Trophoblast cell (in vitro differentiated cells and primary cell): ENCODE measurements at regions not wholly inside any gene's neighbourhood (a gene's known extent, or its start where the extent isn't known, plus 50 kb on each side); places are given as distances from the start of the nearest gene placed in this dataset.

Source experiments
- DNase-seq, 2 donors: peaks; one replicate each; pipeline ENCODE4 v3.0.0-alpha.2; 2016
- H2AFZ ChIP-seq: 2 replicates; pipeline ENCODE4 v1.6.1; 2013; ENCODE audit warnings: low read length, moderate library complexity, mild to moderate bottlenecking; ENCODE audit not compliant: insufficient read depth, poor library complexity
- H2AK5ac ChIP-seq: 2 replicates; pipeline ENCODE4 v1.6.1; 2013; ENCODE audit warnings: mild to moderate bottlenecking, low read length
- H2BK120ac ChIP-seq: 2 replicates; pipeline ENCODE4 v1.6.1; 2013; ENCODE audit warnings: low read length, mild to moderate bottlenecking, moderate library complexity; ENCODE audit not compliant: insufficient read depth, poor library complexity
- H2BK12ac ChIP-seq: 2 replicates; pipeline ENCODE4 v1.6.1; 2013; ENCODE audit warnings: mild to moderate bottlenecking, low read length, moderate library complexity
- H2BK5ac ChIP-seq: 2 replicates; pipeline ENCODE4 v1.6.1; 2013; ENCODE audit warnings: low read length, low read depth, moderate library complexity, mild to moderate bottlenecking; ENCODE audit not compliant: poor library complexity
- H3K14ac ChIP-seq: 2 replicates; pipeline ENCODE4 v1.6.1; 2013; ENCODE audit warnings: mild to moderate bottlenecking, low read length
- H3K18ac ChIP-seq: 2 replicates; pipeline ENCODE4 v1.6.1; 2013; ENCODE audit warnings: mild to moderate bottlenecking, low read length
- H3K23ac ChIP-seq: 2 replicates; pipeline ENCODE4 v1.6.1; 2013; ENCODE audit warnings: low read length
- H3K27ac ChIP-seq: 2 replicates; pipeline ENCODE4 v1.5.1; 2013; ENCODE audit warnings: low read depth, mild to moderate bottlenecking, inconsistent platforms, low read length, moderate library complexity
- H3K27me3 ChIP-seq: 2 replicates; pipeline ENCODE4 v1.6.1; 2013; ENCODE audit warnings: inconsistent platforms, mild to moderate bottlenecking, low read length, moderate library complexity; ENCODE audit not compliant: insufficient read depth
- H3K36me3 ChIP-seq, 2 experiments: 1 replicate in 1 of 2; 2 replicates in 1 of 2; pipeline ENCODE4 v1.6.1; 2013; ENCODE audit warnings: low read length in 2 of 2, mild to moderate bottlenecking in 2 of 2, moderate library complexity in 1 of 2; ENCODE audit not compliant: insufficient read depth in 2 of 2, control insufficient read depth in 1 of 2
- H3K4ac ChIP-seq: 2 replicates; pipeline ENCODE4 v1.6.1; 2013; ENCODE audit warnings: low read depth, mild to moderate bottlenecking, low read length, moderate library complexity
- H3K4me1 ChIP-seq, 2 experiments: 1 replicate in 1 of 2; 2 replicates in 1 of 2; pipeline ENCODE4 v1.6.1; 2013; ENCODE audit warnings: low read length in 2 of 2, mild to moderate bottlenecking in 2 of 2, moderate library complexity in 1 of 2; ENCODE audit not compliant: insufficient read depth in 2 of 2, control insufficient read depth in 1 of 2
- H3K4me2 ChIP-seq: 2 replicates; pipeline ENCODE4 v1.6.1; 2013; ENCODE audit warnings: inconsistent platforms, mild to moderate bottlenecking, low read length, moderate library complexity
- H3K4me3 ChIP-seq: 2 replicates; pipeline ENCODE4 v1.5.1; 2013; ENCODE audit warnings: mild to moderate bottlenecking, low read depth, low read length, inconsistent platforms
- H3K79me1 ChIP-seq: one replicate; pipeline ENCODE4 v1.6.1; 2013; ENCODE audit warnings: low read length
- H3K79me2 ChIP-seq: 2 replicates; pipeline ENCODE4 v1.6.1; 2013; ENCODE audit warnings: low read length, mild to moderate bottlenecking; ENCODE audit not compliant: control insufficient read depth, insufficient read depth, poor library complexity
- H3K9ac ChIP-seq: 2 replicates; pipeline ENCODE4 v1.6.1; 2013; ENCODE audit warnings: mild to moderate bottlenecking, low read length
- H3K9me3 ChIP-seq: 2 replicates; pipeline ENCODE4 v1.6.1; 2013; ENCODE audit warnings: low read depth, mild to moderate bottlenecking, control low read depth, inconsistent platforms, low read length; ENCODE audit not compliant: insufficient read depth
- H4K12ac ChIP-seq: 2 replicates; pipeline ENCODE4 v1.6.1; 2013; ENCODE audit warnings: low read depth, mild to moderate bottlenecking, low read length, moderate library complexity
- H4K8ac ChIP-seq: 2 replicates; pipeline ENCODE4 v1.6.1; 2013; ENCODE audit warnings: low read depth, mild to moderate bottlenecking, low read length, moderate library complexity
- H4K91ac ChIP-seq: one replicate; pipeline ENCODE4 v1.6.1; 2013; ENCODE audit warnings: low read depth, mild to moderate bottlenecking, low read length, moderate library complexity
- WGBS: extraction: QIAGEN DNeasy Blood & Tissue Kit; methylation state at CpG from one replicate; pipeline ENCODE4 v1.1.7; 2013; ENCODE audit warnings: missing lambda C conversion rate; ENCODE audit not compliant: insufficient read length, insufficient coverage; ENCODE audit errors: extremely low coverage; 5-methylcytosine and 5-hydroxymethylcytosine counted together

GRCh38 chr13:104057861-104058260 is 991.6 kb upstream of the SLC10A2 start:
- Histone ChIP-seq H2BK5ac (no peak overlapping the region), H4K8ac (no peak overlapping the region), H3K36me3 (no peaks in the 10 kb centered on the region), H3K27ac (no peak overlapping the region), H3K4me2 (no peak overlapping the region), H4K91ac (no peak overlapping the region), H3K9ac (no peak overlapping the region), H2BK120ac (no peak overlapping the region), H3K79me1 (no peaks in the 10 kb centered on the region), H2BK12ac (no peak overlapping the region), H2AK5ac (no peak overlapping the region), H2AFZ (no peak overlapping the region), H4K12ac (no peak overlapping the region), H3K27me3 (no peaks in the 10 kb centered on the region), H3K14ac (no peak overlapping the region), H3K4ac (no peak overlapping the region), H3K23ac (no peak overlapping the region), H3K18ac (no peak overlapping the region), H3K4me3 (no peak overlapping the region), H3K4me1 (no peaks in the 10 kb centered on the region), H3K9me3 (no peaks in the 10 kb centered on the region), H3K79me2 (no peaks in the 10 kb centered on the region)
- no CpG with 5 or more reads among the region's 4 CpGs for WGBS
- DNase-seq, result no peak

GRCh38 chr13:104045907-104046306 is 979.7 kb upstream of the SLC10A2 start:
- no peak overlapping the region for H2AK5ac ChIP-seq
- H3K9me3 ChIP-seq, result no peaks in the 10 kb centered on the region
- H3K27me3 ChIP-seq, result no peaks in the 10 kb centered on the region
- H3K4me1 ChIP-seq, result no peaks in the 10 kb centered on the region
- H3K23ac ChIP-seq, result no peak overlapping the region
- H2BK12ac ChIP-seq, result no peak overlapping the region
- H3K18ac ChIP-seq, result no peak overlapping the region
- H2BK120ac ChIP-seq, result no peak overlapping the region
- H3K36me3 ChIP-seq, result no peaks in the 10 kb centered on the region
- no peak for DNase-seq
- no peak overlapping the region for H3K4me2 ChIP-seq
- H4K8ac ChIP-seq, result no peak overlapping the region
- H4K91ac ChIP-seq, result no peak overlapping the region
- H3K9ac ChIP-seq, result no peak overlapping the region
- no peaks in the 10 kb centered on the region for H3K79me2 ChIP-seq
- no CpG with 5 or more reads among the region's 1 CpG for WGBS
- no peak overlapping the region for H3K4ac ChIP-seq
- no peak overlapping the region for H2BK5ac ChIP-seq
- no peak overlapping the region for H3K14ac ChIP-seq
- no peak overlapping the region for H3K4me3 ChIP-seq
- H4K12ac ChIP-seq, result no peak overlapping the region
- no peak overlapping the region for H2AFZ ChIP-seq
- H3K79me1 ChIP-seq, result no peaks in the 10 kb centered on the region
- no peak overlapping the region for H3K27ac ChIP-seq

- H4K12ac ChIP-seq, result no peak overlapping the region
- no peaks in the 10 kb centered on the region for H3K4me1 ChIP-seq
- H3K4me3 ChIP-seq, result no peak overlapping the region
- no peak overlapping the region for H3K14ac ChIP-seq
- no peak overlapping the region for H4K91ac ChIP-seq
- no peak overlapping the region for H4K8ac ChIP-seq
- no peaks in the 10 kb centered on the region for H3K79me2 ChIP-seq
- H2BK120ac ChIP-seq, result no peak overlapping the region
- no peak overlapping the region for H3K27ac ChIP-seq
- H3K18ac ChIP-seq, result no peak overlapping the region
- no peak for DNase-seq
- no peak overlapping the region for H3K23ac ChIP-seq
- no peaks in the 10 kb centered on the region for H3K79me1 ChIP-seq
- no peaks in the 10 kb centered on the region for H3K27me3 ChIP-seq
- WGBS, result no CpG with 5 or more reads among the region's 2 CpGs
- no peaks in the 10 kb centered on the region for H3K9me3 ChIP-seq
- no peak overlapping the region for H2AK5ac ChIP-seq
- H2BK12ac ChIP-seq, result no peak overlapping the region
- no peak overlapping the region for H3K9ac ChIP-seq
- no peaks in the 10 kb centered on the region for H3K36me3 ChIP-seq
- no peak overlapping the region for H2AFZ ChIP-seq
- H3K4me2 ChIP-seq, result no peak overlapping the region
- no peak overlapping the region for H2BK5ac ChIP-seq
- no peak overlapping the region for H3K4ac ChIP-seq
Observed at GRCh38 chr13:104043184-104043583, 977.0 kb upstream of the SLC10A2 start.

- H3K79me2 ChIP-seq, result no peaks in the 10 kb centered on the region
- no peak overlapping the region for H4K8ac ChIP-seq
- H3K14ac ChIP-seq, result no peak overlapping the region
- H3K9ac ChIP-seq, result no peak overlapping the region
- no peak overlapping the region for H4K12ac ChIP-seq
- H3K23ac ChIP-seq, result no peak overlapping the region
- H3K4me2 ChIP-seq, result no peak overlapping the region
- no peak overlapping the region for H2BK120ac ChIP-seq
- H3K36me3 ChIP-seq, result no peaks in the 10 kb centered on the region
- H3K18ac ChIP-seq, result no peak overlapping the region
- H2BK12ac ChIP-seq, result no peak overlapping the region
- DNase-seq, result no peak
- no peaks in the 10 kb centered on the region for H3K9me3 ChIP-seq
- H3K79me1 ChIP-seq, result no peaks in the 10 kb centered on the region
- WGBS, result no CpG with 5 or more reads among the region's 2 CpGs
- H2BK5ac ChIP-seq, result no peak overlapping the region
- H4K91ac ChIP-seq, result no peak overlapping the region
- H2AK5ac ChIP-seq, result no peak overlapping the region
- H3K27me3 ChIP-seq, result no peaks in the 10 kb centered on the region
- H3K27ac ChIP-seq, result no peak overlapping the region
- no peak overlapping the region for H2AFZ ChIP-seq
- H3K4me1 ChIP-seq, result no peaks in the 10 kb centered on the region
- H3K4ac ChIP-seq, result no peak overlapping the region
- no peak overlapping the region for H3K4me3 ChIP-seq
Observed at GRCh38 chr13:104034891-104035290, 968.7 kb upstream of the SLC10A2 start.
